K562 (cell line): ENCODE measurements at regions not wholly inside any gene's neighbourhood (a gene's known extent, or its start where the extent isn't known, plus 50 kb on each side); places are given as distances from the start of the nearest gene placed in this dataset.

ENCODE experiments used
- CLOCK ChIP-seq: fragments of 250-450 bp; sonication (Bioruptor Pico); IDR thresholded peaks from 2 replicates; pipeline ENCODE4 v1.4.0; 2020; ENCODE audit warnings: mild to moderate bottlenecking, moderate library complexity, borderline replicate concordance
- DLX4 ChIP-seq: fragments of 250-450 bp; sonication (Bioruptor Pico); IDR thresholded peaks from 2 replicates; pipeline ENCODE4 v1.6.1; 2021; ENCODE audit warnings: mild to moderate bottlenecking
- E4F1 ChIP-seq: fragments of 250-450 bp; sonication (Bioruptor Pico); IDR thresholded peaks from 2 replicates; pipeline ENCODE4 v1.5.0; 2021; ENCODE audit warnings: mild to moderate bottlenecking, borderline replicate concordance
- FOXK2 ChIP-seq, 2 experiments: fragments of 450-650 bp; IDR thresholded peaks in 1 of 2; conservative IDR thresholded peaks in 1 of 2; 2 replicates each; pipeline ENCODE4 v1.6.1; 2016; ENCODE audit warnings: low read depth in 2 of 2, mild to moderate bottlenecking in 1 of 2
- HNRNPUL1 ChIP-seq: fragments of 200-400 bp; formaldehyde crosslinking; IDR thresholded peaks from 2 replicates; pipeline ENCODE4 v1.6.1; 2017; ENCODE audit warnings: low read length
- MBD2 ChIP-seq: sonication (generic); IDR thresholded peaks from 2 replicates; pipeline ENCODE4 v1.6.1; 2016; ENCODE audit warnings: low read depth, borderline replicate concordance
- NFIX ChIP-seq: fragments of 250-450 bp; sonication (Bioruptor Pico); IDR thresholded peaks from 2 replicates; pipeline ENCODE4 v1.4.0; 2020; ENCODE audit warnings: low read depth, mild to moderate bottlenecking, moderate library complexity
- RAD21 ChIP-seq, 2 experiments: fragments of 250-450 bp in 1 of 2; fragments of 450-650 bp in 1 of 2; sonication (Bioruptor Pico) in 1 of 2; formaldehyde crosslinking in 1 of 2; IDR thresholded peaks in 1 of 2; conservative IDR thresholded peaks in 1 of 2; 2 replicates each; pipeline versions ENCODE4 v1.4.0 to v1.8.0; 2020 to 2022; ENCODE audit warnings: mild to moderate bottlenecking in 2 of 2, moderate library complexity in 1 of 2
- TAF1 ChIP-seq: IDR thresholded peaks from 2 replicates; pipeline ENCODE4 v1.6.1; 2011; ENCODE audit warnings: mild to moderate bottlenecking, low read length, moderate library complexity; ENCODE audit not compliant: insufficient read depth, control insufficient read depth, severe bottlenecking; ENCODE audit errors: extremely low read depth
- TFAP4 ChIP-seq: sonication (generic); formaldehyde crosslinking; IDR thresholded peaks from 2 replicates; pipeline ENCODE4 v1.8.0; 2022; ENCODE audit warnings: missing genetic modification reagents, mild to moderate bottlenecking, moderate library complexity, borderline replicate concordance
- ZBTB5 ChIP-seq: fragments of 450-650 bp; IDR thresholded peaks from 2 replicates; pipeline ENCODE4 v1.6.1; 2017; ENCODE audit warnings: antibody characterized with exemption
- ZNF277 ChIP-seq: fragments of 250-450 bp; sonication (Bioruptor Pico); IDR thresholded peaks from 2 replicates; pipeline ENCODE4 v1.8.0; 2022; ENCODE audit warnings: inconsistent platforms, mild to moderate bottlenecking, moderate library complexity, borderline replicate concordance
- ZNF3 ChIP-seq: fragments of 250-450 bp; sonication (Bioruptor Pico); IDR thresholded peaks from 2 replicates; pipeline ENCODE4 v1.5.0; 2021; ENCODE audit warnings: mild to moderate bottlenecking, moderate library complexity
- ZNF444 ChIP-seq: fragments of 250-450 bp; sonication (Bioruptor Pico); IDR thresholded peaks from 2 replicates; pipeline ENCODE4 v1.4.0; 2020; ENCODE audit warnings: mild to moderate bottlenecking, moderate library complexity
- ZNF57 ChIP-seq: fragments of 450-650 bp; formaldehyde crosslinking; IDR thresholded peaks from 2 replicates; pipeline ENCODE4 v1.4.0; 2020; ENCODE audit warnings: mild to moderate bottlenecking, moderate library complexity

- no peak for TF ChIP-seq ZBTB5
- TF ChIP-seq RAD21 (CRISPR knock-in tag; conservative IDR thresholded peaks at IDR 0.05 in 1 of 2, IDR thresholded peaks at IDR 0.05 in 1 of 2) = peak in 1 of 2 experiments; percentile 43; a peak in 1 of 4 replicates
- no peak; the same call in 1 of the 2 replicates for TF ChIP-seq ZNF277 (CRISPR knock-in tag)
- TF ChIP-seq ZNF444 (CRISPR knock-in tag) = no peak
- no peak for TF ChIP-seq TAF1
- TF ChIP-seq CLOCK (CRISPR knock-in tag) = no peak
- no peak for TF ChIP-seq NFIX
- no peak for TF ChIP-seq MBD2
- no peak for TF ChIP-seq TFAP4 (CRISPR knock-in tag)
- TF ChIP-seq HNRNPUL1 = no peak
- TF ChIP-seq DLX4 (CRISPR knock-in tag) = no peak
- peak; percentile 59; the same call in 1 of the 2 replicates for TF ChIP-seq ZNF3 (CRISPR knock-in tag)
- peak; percentile 50; the same call in 1 of the 2 replicates for TF ChIP-seq ZNF57
- TF ChIP-seq FOXK2 (conservative IDR thresholded peaks at IDR 0.05 in 1 of 2, IDR thresholded peaks at IDR 0.05 in 1 of 2; ENCODE audit: low read depth in 2 of 2) = no peak
- TF ChIP-seq E4F1 (CRISPR knock-in tag) = no peak
Observed at GRCh38 chr22:22061085-22062077, 78.8 kb upstream of the TOP3B start (continued).
